GM12878 (cell line): ENCODE measurements at regions not wholly inside any gene's neighbourhood (a gene's known extent, or its start where the extent isn't known, plus 50 kb on each side); places are given as distances from the start of the nearest gene placed in this dataset.

Source experiments
- ATAC-seq: fragments of 200-7000 bp; cut with Tn5 transposase; 3 replicates; pipeline ENCODE4 v1.9.1; 2020; ENCODE audit warnings: mild to moderate bottlenecking, moderate library complexity
- BruUV-seq: library from RNA; stranded (reverse); fragments of 400-500 nt; replicated peaks from 2 replicates; lab custom pipeline; 2021; lab: Mats Ljungman, UMichigan
- CTCF ChIA-PET: fragments of 300-600 bp; sonication (Branson Sonifier 250); formaldehyde crosslinking; extraction: SDS; loops from one replicate; lab custom pipeline; 2021; ENCODE audit warnings: inconsistent platforms; lab: Yijun Ruan, JAX
- POLR2A ChIA-PET: fragments of 350-600 bp; formaldehyde crosslinking; extraction: SDS; loops from one replicate; lab custom pipeline; 2021; ENCODE audit warnings: inconsistent platforms; lab: Charles Lee
- RAD21 ChIA-PET: fragments of 300-600 bp; sonication (Branson Sonifier 250); formaldehyde crosslinking; loops from one replicate; lab custom pipeline; 2023; ENCODE audit warnings: antibody characterized with exemption; ENCODE audit not compliant: unreplicated experiment; lab: Charles Lee
- SMC1A ChIA-PET: fragments of 300-600 bp; sonication (Branson Sonifier 250); formaldehyde crosslinking; loops from one replicate; lab custom pipeline; 2023; ENCODE audit not compliant: unreplicated experiment, uncharacterized antibody; lab: Charles Lee
- DNase-seq: peaks from one replicate; pipeline ENCODE4 v3.0.0-alpha.2; 2011; ENCODE audit warnings: low read depth, low spot score
- FAIRE-seq: peaks from 3 replicates; lab custom pipeline; 2011; peaks lifted over from hg19 to GRCh38; lab: Jason Lieb, UNC
- H2AFZ ChIP-seq: 2 replicates; pipeline ENCODE4 v1.6.0; 2011; ENCODE audit warnings: low read depth, low read length, control low read depth; ENCODE audit not compliant: control insufficient read depth
- H3K27ac ChIP-seq: 2 replicates; pipeline ENCODE4 v1.5.1; 2011; ENCODE audit warnings: control low read depth; ENCODE audit not compliant: control insufficient read depth, insufficient read depth
- H3K27me3 ChIP-seq, 2 experiments: replicated peaks in 1 of 2; 2 replicates each; pipeline versions ENCODE4 v1.6.0 to v1.6.1; 2011; ENCODE audit warnings: low read length in 1 of 2; ENCODE audit not compliant: control insufficient read depth in 2 of 2, insufficient read depth in 2 of 2
- H3K36me3 ChIP-seq, 2 experiments: 2 replicates each; pipeline ENCODE4 v1.5.1; 2011; ENCODE audit warnings: low read length in 1 of 2; ENCODE audit not compliant: control insufficient read depth in 2 of 2, insufficient read depth in 2 of 2
- H3K4me1 ChIP-seq: 2 replicates; pipeline ENCODE4 v1.6.1; 2011; ENCODE audit warnings: mild to moderate bottlenecking, low read length, moderate library complexity, mixed read lengths; ENCODE audit not compliant: control insufficient read depth, insufficient read depth
- H3K4me2 ChIP-seq: 2 replicates; pipeline ENCODE4 v1.6.0; 2011; ENCODE audit warnings: control low read depth; ENCODE audit not compliant: control insufficient read depth, insufficient read depth
- H3K4me3 ChIP-seq: fragments of 200-600 bp; sonication (generic); 2 replicates; pipeline ENCODE4 v1.5.1; 2016
- H3K79me2 ChIP-seq: 2 replicates; pipeline ENCODE4 v1.6.0; 2011; ENCODE audit warnings: low read length; ENCODE audit not compliant: control insufficient read depth, insufficient read depth
- H3K9ac ChIP-seq: 2 replicates; pipeline ENCODE4 v1.8.0; 2011; ENCODE audit warnings: low read length, control low read depth, mixed read lengths; ENCODE audit not compliant: control insufficient read depth, insufficient read depth
- H3K9me3 ChIP-seq: replicated peaks from 3 replicates; pipeline ENCODE4 v1.5.1; 2011; ENCODE audit warnings: mild to moderate bottlenecking, low read length; ENCODE audit not compliant: control insufficient read depth, insufficient read depth
- H4K20me1 ChIP-seq: 2 replicates; pipeline ENCODE4 v1.6.0; 2011; ENCODE audit not compliant: control insufficient read depth, insufficient read depth
- CHD1 ChIP-seq: IDR thresholded peaks from 2 replicates; pipeline ENCODE4 v1.6.1; 2012; ENCODE audit warnings: low read depth, low read length, improper control_type of control experiment
- CHD2 ChIP-seq: IDR thresholded peaks from 2 replicates; pipeline ENCODE4 v1.6.1; 2011; ENCODE audit warnings: low read depth, low read length, improper control_type of control experiment, borderline replicate concordance
- ELK1 ChIP-seq: IDR thresholded peaks from 2 replicates; pipeline ENCODE4 v1.6.1; 2012; ENCODE audit warnings: low read depth, low read length, improper control_type of control experiment
- MAX ChIP-seq: IDR thresholded peaks from 2 replicates; pipeline ENCODE4 v1.6.1; 2012; ENCODE audit warnings: low read depth, low read length, improper control_type of control experiment
- NFXL1 ChIP-seq: fragments of 450-650 bp; IDR thresholded peaks from 2 replicates; pipeline ENCODE4 v1.6.1; 2017; ENCODE audit warnings: antibody characterized with exemption, mild to moderate bottlenecking, borderline replicate concordance
- POLR2AphosphoS5 ChIP-seq: IDR thresholded peaks from 2 replicates; pipeline ENCODE4 v1.6.1; 2011; ENCODE audit warnings: mild to moderate bottlenecking, low read length, inconsistent platforms
- RB1 ChIP-seq: fragments of 450-650 bp; formaldehyde crosslinking; IDR thresholded peaks from 2 replicates; pipeline ENCODE4 v1.6.1; 2017; ENCODE audit warnings: mild to moderate bottlenecking, borderline replicate concordance
- SPI1 ChIP-seq: IDR thresholded peaks from 2 replicates; pipeline ENCODE4 v1.6.1; 2011; ENCODE audit warnings: low read depth, mild to moderate bottlenecking, low read length, moderate library complexity, borderline replicate concordance; ENCODE audit not compliant: insufficient read depth
- SUPT20H ChIP-seq: IDR thresholded peaks from 2 replicates; pipeline ENCODE4 v1.6.1; 2011; ENCODE audit warnings: low read depth, mild to moderate bottlenecking, low read length, moderate library complexity, borderline replicate concordance; ENCODE audit not compliant: control insufficient read depth
- ZBTB40 ChIP-seq: fragments of 450-650 bp; IDR thresholded peaks from 2 replicates; pipeline ENCODE4 v1.6.1; 2016; ENCODE audit warnings: mild to moderate bottlenecking, moderate library complexity, borderline replicate concordance
- ZNF217 ChIP-seq: fragments of 450-650 bp; IDR thresholded peaks from 2 replicates; pipeline ENCODE4 v1.6.1; 2017; ENCODE audit warnings: antibody characterized with exemption, mild to moderate bottlenecking
- WGBS: methylation state at CpG from one replicate; pipeline ENCODE4 v1.1.6; 2016; ENCODE audit warnings: low lambda C conversion rate; ENCODE audit not compliant: insufficient replicate concordance, insufficient coverage; ENCODE audit errors: missing lambda C conversion rate; 5-methylcytosine and 5-hydroxymethylcytosine counted together
- in situ Hi-C: fragments of 300-500 bp; cut with MboI; formaldehyde crosslinking; loops from 9 replicates; pipeline ENCODE4 v1.14.3; 2018; ENCODE audit warnings: mixed read lengths
- intact Hi-C: fragments of 100-400 bp; cut with micrococcal nuclease; formaldehyde crosslinking; loops from one replicate; pipeline ENCODE4 v1.14.2; 2022; ENCODE audit not compliant: unreplicated experiment
- TF ChIP-seq, protein P1 (sequence below): IDR thresholded peaks from 2 replicates; pipeline ENCODE4 v1.6.1; 2011; ENCODE audit warnings: mild to moderate bottlenecking, low read depth, low read length, moderate library complexity; ENCODE audit not compliant: insufficient replicate concordance

DNA sequence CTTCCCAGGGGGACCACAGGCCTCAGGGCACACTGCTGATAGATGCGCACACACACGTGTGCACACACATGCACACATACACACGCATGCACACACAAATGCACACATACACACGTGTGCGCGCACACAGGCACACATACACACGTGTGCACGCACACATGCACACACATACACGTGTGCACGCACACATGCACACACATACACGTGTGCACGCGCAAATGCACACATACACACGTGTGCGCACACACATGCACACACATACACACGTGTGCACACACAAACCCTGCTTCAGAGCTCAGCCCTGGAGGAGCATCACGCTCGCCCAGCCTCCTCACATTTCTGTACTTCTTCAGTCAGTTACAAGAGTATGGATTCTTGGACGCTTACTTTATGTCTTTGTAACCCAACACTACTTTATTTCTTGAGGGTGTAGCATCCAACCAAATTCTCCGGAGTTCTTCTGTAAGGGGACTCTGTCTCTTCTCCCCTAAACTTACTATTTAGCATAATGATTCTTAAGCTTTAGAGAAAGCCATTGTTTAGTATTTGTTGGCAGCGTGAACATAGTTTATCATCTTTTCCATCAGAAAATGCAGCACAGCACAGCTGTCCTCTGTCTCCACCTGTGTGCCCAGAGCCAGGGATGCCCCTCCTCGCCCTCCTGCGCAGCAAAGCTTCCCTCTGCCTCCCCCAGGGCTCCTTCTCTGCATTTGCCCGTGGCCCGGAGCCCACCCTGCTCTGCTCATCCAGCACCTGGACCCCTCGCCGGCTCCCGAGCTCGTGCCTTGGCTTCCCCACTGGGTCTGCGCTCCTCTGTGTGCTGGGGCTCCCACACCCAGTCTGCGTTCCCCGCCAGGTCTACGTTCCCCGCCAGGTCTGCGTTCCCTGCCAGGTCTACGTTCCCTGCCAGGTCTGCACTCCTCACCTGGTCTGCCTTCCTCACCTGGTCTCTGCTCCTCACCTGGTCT, 74.4 kb upstream of the CTDP1 start:
- Histone ChIP-seq H3K4me2 (no peak overlapping the region), H3K79me2 (no peaks in the 10 kb centered on the region), H3K4me1 (no peaks in the 10 kb centered on the region), H3K4me3 (no peak overlapping the region), H3K27me3 (no peaks in the 10 kb centered on the region), H4K20me1 (no peaks in the 10 kb centered on the region), H3K9me3 (no peaks in the 10 kb centered on the region), H3K36me3 (no peaks in the 10 kb centered on the region), H2AFZ (no peak overlapping the region), H3K9ac (no peak overlapping the region), H3K27ac (no peak overlapping the region)
- SMC1A ChIA-PET: no interaction called here
- WGBS: 70% methylated on average over 26 of the region's 36 CpGs
- DNase-seq (no peak), ATAC-seq (no peak), FAIRE-seq (no peak)
- TF ChIP-seq MAX: no peak
- TF ChIP-seq SUPT20H: no peak
- TF ChIP-seq, protein P1, sequence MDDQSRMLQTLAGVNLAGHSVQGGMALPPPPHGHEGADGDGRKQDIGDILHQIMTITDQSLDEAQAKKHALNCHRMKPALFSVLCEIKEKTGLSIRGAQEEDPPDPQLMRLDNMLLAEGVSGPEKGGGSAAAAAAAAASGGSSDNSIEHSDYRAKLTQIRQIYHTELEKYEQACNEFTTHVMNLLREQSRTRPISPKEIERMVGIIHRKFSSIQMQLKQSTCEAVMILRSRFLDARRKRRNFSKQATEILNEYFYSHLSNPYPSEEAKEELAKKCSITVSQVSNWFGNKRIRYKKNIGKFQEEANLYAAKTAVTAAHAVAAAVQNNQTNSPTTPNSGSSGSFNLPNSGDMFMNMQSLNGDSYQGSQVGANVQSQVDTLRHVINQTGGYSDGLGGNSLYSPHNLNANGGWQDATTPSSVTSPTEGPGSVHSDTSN: no peak
- TF ChIP-seq ELK1: no peak
- TF ChIP-seq CHD2: no peak
- no peak for TF ChIP-seq ZBTB40
- no peak for TF ChIP-seq ZNF217
- no peak for TF ChIP-seq NFXL1
- TF ChIP-seq RB1: no peak
- TF ChIP-seq SPI1: no peak
- TF ChIP-seq POLR2AphosphoS5: no peak
- TF ChIP-seq CHD1: no peak
- POLR2A ChIA-PET: no interaction called here
- intact Hi-C loops (no loop called here), in situ Hi-C loops (no loop called here)
- CTCF ChIA-PET: no interaction called here
- no TSS peak for BruUV-seq
- RAD21 ChIA-PET: no interaction called here
